ENCODE measurements at regions not wholly inside any gene's neighbourhood (a gene's known extent, or its start where the extent isn't known, plus 50 kb on each side); places are given as distances from the start of the nearest gene placed in this dataset.
"Not testable (repeated sequence)": the region's sequence is repeated elsewhere in the genome, so short reads cannot be mapped to it uniquely, and the experiment has no call there.

DNA sequence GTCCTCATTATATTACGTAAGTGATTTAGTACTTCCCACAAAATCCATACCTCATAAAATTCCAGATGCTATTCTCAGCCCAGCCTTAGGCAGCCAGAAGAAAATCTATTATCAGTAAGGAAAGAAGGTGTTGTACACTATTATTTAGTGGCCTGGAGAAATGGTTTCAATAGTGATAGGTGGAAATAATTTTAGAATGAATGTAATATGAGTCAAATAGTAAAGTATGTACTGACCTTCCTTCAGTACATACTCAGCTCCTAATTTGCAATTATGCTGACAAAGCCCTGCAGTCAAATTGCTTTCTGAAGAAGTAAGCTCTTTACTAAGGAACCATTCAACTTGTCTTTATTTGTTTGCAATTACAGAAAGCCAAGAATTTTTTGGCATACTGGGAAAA lies 409.2 kb downstream of the HTR1A start:
- DNase-seq = no peak

- DNase-seq = no peak
Observed at GRCh38 chr5:63535840-63536602, 426.2 kb downstream of the HTR1A start.

DNA sequence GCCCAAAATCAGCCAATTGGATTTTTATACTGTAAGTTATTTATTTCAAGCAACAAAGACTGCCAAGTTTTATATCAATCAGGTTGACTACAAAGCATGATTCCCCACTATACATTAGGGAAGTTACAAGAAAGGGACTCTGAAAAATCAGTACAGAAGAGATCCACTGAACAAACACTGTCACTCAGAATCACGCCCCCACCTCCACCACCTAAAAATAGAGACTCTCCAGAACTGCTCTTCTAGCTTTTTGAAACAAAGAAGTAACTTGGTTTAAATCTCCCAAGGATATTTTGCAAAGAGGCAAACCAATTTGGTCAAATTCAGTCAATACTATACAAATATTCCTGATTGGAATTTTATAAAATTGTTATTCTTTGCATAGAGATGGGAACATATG lies 438.0 kb downstream of the HTR1A start:
- no peak for DNase-seq

GRCh38 chr5:63516006-63516405 lies 446.2 kb downstream of the HTR1A start:
- DNase-seq = no peak

DNA sequence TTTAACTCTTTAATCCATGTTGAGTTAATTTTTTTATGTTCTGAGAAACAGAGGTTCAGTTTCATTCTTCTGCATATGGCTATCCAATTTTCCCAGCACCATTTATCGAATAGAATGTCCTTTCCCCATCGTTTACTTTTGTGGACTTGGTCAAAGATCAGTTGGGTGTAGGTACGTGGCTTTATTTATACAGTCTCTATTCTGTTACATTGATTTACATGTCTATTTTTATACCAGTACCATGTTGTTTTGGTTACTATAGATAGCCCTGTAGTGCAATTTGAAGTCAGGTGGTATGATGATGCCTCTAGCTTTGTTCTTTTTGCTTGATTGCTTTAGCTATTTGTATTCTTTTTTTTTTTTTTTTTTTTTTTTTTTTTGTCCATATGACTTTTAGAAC lies 462.0 kb downstream of the HTR1A start:
- no peak for DNase-seq

- no peak for DNase-seq
Observed at GRCh38 chr5:63495225-63495624, 467.0 kb downstream of the HTR1A start.

DNA sequence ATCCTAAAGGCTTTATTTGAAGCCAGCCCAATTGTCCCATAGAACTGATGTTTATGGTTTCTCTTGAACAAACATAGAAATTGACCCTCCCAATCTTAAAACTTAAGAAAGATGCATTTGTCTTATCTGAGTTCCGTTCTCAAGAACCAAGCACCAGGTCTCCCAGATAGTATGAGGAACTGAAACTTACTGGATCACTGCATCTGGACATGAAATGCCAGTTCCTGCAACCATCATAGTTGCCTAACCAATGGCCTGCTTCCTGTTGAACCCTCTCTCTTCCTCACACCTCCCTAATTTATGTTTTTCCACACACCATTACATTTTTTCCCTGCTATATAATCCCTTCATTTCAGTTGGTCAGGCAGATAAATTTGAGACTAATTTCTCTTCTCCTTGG lies 478.9 kb downstream of the HTR1A start:
- no peak for DNase-seq

- no peak for DNase-seq
Observed at GRCh38 chr5:63473335-63473967, 488.8 kb downstream of the HTR1A start.

DNA sequence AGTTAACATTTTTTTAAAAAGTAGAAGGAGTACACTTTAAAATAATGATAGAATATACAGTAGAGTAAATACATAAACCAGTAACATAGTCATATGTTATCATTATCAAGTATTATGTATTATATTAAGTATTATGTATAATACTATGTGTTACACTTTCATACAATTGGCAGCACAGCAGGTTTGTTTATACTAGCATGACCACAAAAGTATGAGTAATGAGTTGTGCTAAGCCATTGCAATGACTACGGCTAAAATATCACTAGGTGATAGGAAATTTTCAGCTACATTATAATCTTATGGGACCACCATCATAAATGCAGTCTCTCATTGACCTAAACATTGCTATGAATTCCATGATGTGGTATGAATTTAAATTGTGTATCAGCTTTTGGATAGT lies 506.0 kb downstream of the HTR1A start:
- no peak for DNase-seq

DNA sequence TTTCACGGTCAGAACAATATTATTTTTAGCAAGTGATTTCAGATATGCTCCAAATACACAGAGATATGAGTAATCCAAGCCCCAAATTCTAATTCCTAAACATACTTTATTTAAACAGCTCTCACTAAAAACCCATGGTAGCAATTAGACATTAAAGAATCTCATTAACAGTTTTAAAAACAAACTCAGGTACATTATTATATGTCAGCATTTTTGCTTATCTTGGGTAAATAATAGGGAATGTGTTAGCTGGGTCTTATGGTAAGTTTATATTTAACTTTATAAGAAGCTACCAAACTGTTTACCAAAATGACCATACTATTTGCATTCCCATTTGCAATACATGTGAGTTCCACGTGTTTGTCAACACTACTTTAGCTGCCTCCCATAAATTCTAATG lies 511.1 kb downstream of the HTR1A start:
- DNase-seq = no peak

GRCh38 chr5:63439537-63439936 lies 522.7 kb downstream of the HTR1A start:
- no peak for DNase-seq

DNA sequence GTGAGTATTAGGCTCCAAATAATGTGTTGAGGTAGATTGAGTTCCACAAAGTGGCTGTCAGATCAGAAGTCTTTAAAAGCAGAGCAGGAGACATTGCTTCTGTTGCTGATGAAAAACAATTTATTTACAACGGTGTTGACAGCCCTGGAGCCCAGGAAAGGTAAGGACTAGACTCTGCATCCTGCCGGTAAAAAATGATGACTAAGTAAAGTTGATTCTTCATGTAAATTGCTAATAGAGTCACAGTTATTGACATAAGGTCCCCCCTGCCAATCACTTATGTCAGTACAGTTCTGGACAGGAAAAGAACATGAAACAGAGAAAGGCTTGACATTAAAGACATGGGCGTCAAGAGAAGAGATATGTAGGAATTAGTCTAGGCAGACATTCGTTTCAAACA lies 552.5 kb downstream of the HTR1A start:
- no peak for DNase-seq

DNA sequence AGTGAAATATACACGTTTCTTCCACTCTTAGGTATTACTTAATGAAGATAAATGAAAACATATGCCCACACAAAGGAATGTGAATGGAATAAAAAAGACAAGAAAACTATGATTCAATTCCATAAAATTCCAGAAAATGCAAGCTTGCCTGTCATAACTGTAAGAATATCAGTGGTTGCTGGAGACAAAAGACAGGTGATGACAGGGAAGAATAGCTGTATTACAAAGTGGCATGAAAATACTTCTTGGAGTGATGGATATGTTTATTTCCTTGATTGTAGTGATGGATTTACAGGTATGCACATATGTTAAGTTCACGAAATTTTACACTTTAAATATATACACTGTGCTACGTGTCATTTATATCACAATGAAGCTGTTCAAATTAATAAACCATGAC lies 553.3 kb downstream of the HTR1A start:
- DNase-seq = no peak

DNA sequence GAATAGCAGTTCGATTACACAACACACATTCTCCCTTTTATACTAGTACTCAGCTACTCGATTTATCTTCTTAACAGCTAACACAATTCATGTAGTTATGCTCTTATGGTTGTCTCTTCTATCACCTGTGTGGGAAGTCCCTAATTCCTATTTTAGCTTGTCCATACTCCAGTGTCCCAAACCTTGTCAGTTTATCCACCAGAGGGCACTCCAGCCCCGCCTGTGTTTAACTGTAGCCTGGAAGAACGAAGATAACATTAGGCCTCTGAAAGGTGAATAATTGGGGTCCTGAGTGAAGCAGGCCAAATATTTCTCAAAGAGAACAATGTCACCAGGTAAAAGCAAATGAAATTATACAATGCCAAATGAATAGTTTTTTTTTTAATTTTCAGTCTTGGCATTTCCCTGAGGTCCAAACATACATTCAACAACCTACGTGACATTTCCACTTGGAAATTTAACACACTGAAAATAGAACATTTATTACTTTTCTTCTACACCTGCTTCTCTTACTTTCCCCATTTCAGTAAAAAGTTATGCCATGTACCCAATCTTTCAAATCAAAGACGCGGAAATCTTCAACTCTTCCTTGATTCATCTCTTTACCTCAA lies 560.7 kb downstream of the HTR1A start:
- DNase-seq = no peak

GRCh38 chr5:63400079-63400478 lies 562.2 kb downstream of the HTR1A start:
- DNase-seq = no peak

DNA sequence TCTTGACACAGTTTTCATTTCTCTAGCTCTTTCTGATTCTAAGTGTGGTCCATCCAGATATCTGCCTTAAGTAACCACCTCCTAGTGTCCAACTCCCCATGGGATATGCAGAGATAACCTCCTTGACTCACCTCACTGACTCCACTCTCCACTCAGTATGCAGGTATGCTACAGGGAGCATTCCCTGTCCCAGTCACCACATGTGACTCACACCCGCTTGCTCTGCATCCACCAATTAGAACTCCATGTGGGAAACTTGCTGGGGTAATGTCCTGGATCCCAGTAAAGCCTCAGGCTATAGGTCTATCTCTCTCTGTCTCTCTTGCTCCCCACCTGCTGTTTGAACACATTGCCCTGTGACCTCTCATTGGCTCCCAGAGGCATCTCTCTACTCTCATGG lies 563.9 kb downstream of the HTR1A start:
- DNase-seq = no peak

DNA sequence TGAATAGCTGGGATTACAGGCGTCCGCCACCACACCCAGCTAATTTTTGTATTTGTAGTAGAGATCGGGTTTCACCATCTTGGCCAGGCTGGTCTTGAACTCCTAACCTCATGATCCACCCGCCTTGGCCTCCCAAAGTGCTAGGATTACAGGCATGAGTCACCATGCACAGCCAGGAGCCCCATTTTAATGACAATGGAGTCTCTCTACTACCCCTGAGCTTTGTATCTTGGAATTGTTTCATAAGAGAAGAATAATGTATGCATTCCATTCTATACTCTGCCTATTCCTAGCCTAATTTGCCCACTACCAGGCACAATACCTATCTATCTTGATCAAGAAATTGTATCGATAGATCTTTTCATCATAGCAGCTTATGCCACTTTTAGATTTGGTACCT lies 574.1 kb downstream of the HTR1A start:
- DNase-seq = not testable (repeated sequence)

- DNase-seq = no peak
Observed at GRCh38 chr5:63375851-63376250, 586.4 kb downstream of the HTR1A start.

DNA sequence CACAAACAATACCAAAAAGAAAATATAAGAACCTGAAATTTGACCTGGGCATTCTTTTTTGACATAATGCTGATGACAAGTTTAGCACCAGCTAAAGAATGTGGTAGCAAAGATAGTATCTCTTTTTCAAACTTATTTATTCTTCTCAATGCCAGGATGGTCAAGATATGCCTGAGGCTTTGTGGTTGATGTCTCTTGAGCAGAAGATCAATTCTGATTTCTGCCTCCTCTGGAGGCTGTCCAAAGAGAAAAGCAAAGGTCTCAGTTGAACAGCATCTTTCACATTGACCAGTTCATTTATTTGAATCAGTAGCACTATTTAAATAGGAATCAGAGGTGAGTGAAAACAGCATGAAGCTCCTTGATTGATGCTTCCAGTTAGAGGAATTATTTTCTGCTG lies 588.2 kb downstream of the HTR1A start:
- DNase-seq = no peak

DNA sequence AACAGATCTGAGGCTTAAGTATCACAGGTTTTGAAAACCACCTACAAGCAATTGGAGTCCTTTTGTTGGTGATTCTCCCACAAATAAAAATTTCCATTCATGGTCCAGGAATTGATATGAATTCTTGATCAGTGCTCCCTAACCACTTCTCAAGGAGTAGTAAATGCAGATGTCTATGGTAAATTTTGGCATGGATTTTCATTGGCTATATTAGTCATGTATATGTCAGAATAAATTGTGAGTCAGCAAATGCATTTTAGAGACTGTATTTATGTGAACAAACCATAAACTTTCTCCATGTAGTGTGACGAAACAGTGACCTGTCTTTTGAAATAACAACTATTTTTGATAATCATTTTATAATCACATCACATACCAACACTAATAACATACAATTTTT lies 611.1 kb downstream of the HTR1A start:
- DNase-seq = no peak

DNA sequence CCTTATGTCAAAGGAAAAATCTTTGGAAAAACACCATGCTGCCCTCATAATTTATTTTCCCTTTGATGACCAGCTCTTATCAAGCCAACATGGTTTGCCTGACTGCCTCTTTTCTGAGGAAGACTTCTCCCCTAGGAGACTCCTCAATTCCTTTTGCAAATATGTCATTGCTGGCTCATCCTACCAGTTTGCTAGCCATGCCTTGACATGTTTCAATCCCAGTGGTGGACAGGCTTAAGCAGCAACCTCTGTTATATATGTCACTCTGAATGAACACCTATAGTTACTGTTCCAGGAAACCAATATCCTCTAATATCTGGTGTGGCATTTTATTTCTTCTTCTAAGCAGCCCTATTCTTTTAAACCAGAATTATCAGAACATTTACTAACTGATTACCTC lies 615.8 kb downstream of the HTR1A start:
- DNase-seq = no peak

DNA sequence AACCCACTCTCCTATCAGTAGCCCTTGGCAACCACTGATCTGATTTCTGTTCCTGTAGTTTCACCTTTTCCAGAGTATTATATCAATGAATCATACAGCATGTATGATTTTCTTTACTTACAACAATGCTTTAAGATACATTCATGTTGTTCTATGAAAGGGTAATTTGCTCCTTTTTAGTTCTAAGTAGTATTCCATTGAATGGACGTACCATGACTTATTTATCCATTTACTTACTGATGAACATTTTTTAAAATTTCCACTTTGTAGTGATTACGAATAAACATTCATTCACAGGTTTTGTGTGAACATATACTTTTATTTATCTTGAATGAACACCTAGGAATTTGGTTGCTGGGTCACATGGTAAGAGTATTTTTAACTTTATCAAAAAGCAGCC lies 620.8 kb downstream of the HTR1A start:
- no peak for DNase-seq

DNA sequence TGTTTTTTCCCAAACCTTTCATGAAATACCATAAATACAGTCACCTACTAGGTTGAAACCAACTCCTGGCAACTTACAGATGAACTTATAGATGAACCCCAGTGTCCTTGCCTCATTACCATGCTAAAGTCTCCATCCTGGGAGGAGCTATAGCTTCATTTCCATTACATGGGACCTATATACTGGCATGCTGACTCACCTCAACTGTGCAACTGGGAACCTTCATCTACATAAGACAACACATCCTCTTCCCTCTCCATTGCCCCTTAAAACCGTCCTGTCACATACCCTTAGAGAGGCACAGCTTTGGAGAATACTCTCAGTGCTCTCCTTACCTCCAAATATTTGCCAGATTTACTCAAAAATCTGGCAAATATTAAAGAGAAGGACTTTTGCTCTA lies 638.3 kb downstream of the HTR1A start:
- DNase-seq = no peak

GRCh38 chr5:63314551-63314950 lies 647.7 kb downstream of the HTR1A start:
- no peak for DNase-seq

GRCh38 chr5:63310644-63311043 lies 651.6 kb downstream of the HTR1A start:
- DNase-seq = no peak

Data from NCI-H1436 treated with DMSO at 0.1 percent for 48 hours (cell line).